ENCODE measurements at regions not wholly inside any gene's neighbourhood (a gene's known extent, or its start where the extent isn't known, plus 50 kb on each side); places are given as distances from the start of the nearest gene placed in this dataset.
"Not testable (repeated sequence)": the region's sequence is repeated elsewhere in the genome, so short reads cannot be mapped to it uniquely, and the experiment has no call there.

DNA sequence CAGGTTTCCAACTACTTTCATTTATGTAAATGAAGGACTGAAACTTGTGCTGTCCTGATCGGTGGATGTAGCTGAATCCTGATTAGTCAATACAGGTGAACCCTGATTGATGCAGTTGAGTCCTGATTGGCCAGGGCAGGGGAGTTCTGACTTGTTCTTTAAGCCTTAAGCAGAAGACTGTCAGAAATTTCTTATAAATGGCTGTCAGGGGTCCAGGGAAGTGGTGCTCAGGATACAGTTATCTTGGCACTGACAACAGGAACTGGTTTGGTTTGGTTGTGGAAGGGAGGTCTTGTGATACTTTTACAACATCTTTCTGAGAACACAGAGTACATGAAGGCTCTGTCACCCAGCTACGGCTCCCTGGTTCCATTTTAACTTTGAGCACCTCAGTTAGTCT lies 132.1 kb downstream of the KCNJ12 start:
- Mint-ChIP-seq H3K27ac (no peak overlapping the region), H3K4me1 (peaks cover 15 to 17% of the 10 kb centered on the region in 2 experiments), H3K9me3 (no peaks in the 10 kb centered on the region; a peak in 1 of 5 replicates), H3K36me3 (ENCODE audit: insufficient read depth in 1 of 3, low read depth in 3 of 3) (no peaks in the 10 kb centered on the region; a peak in 1 of 7 replicates), H3K4me3 (no peak overlapping the region), H3K27me3 (ENCODE audit: low read depth) (peaks cover 38% of the 10 kb centered on the region)
- no peaks in the 10 kb centered on the region for H3K79me2 ChIP-seq (ENCODE audit: insufficient read depth, low read length)
- no peak overlapping the region for H4K5ac ChIP-seq (ENCODE audit: insufficient read length, low read depth, low read length)
- H3K23ac ChIP-seq (ENCODE audit: insufficient read length, low read depth, low read length): no peak overlapping the region
- TF ChIP-seq, protein P1, sequence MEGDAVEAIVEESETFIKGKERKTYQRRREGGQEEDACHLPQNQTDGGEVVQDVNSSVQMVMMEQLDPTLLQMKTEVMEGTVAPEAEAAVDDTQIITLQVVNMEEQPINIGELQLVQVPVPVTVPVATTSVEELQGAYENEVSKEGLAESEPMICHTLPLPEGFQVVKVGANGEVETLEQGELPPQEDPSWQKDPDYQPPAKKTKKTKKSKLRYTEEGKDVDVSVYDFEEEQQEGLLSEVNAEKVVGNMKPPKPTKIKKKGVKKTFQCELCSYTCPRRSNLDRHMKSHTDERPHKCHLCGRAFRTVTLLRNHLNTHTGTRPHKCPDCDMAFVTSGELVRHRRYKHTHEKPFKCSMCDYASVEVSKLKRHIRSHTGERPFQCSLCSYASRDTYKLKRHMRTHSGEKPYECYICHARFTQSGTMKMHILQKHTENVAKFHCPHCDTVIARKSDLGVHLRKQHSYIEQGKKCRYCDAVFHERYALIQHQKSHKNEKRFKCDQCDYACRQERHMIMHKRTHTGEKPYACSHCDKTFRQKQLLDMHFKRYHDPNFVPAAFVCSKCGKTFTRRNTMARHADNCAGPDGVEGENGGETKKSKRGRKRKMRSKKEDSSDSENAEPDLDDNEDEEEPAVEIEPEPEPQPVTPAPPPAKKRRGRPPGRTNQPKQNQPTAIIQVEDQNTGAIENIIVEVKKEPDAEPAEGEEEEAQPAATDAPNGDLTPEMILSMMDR (conservative IDR thresholded peaks at IDR 0.05): no peak
- H3K23me2 ChIP-seq (ENCODE audit: insufficient read length, low read depth, low read length, poor library complexity, severe bottlenecking): no peaks in the 10 kb centered on the region
- no peak overlapping the region for H3T11ph ChIP-seq (ENCODE audit: low read length)
- no peak overlapping the region for H2BK20ac ChIP-seq (ENCODE audit: low read depth, low read length, poor library complexity, severe bottlenecking)
- no peak overlapping the region for H2BK5ac ChIP-seq (ENCODE audit: insufficient read length, low read length)
- H3K9me3 ChIP-seq (ENCODE audit: control insufficient read depth, low read depth, low read length): no peaks in the 10 kb centered on the region
- H2BK15ac ChIP-seq (ENCODE audit: low read depth, low read length): no peak overlapping the region
- no peak overlapping the region for H2BK120ac ChIP-seq (ENCODE audit: low read depth, low read length, poor library complexity, severe bottlenecking)
- no peak for DNase-seq
- no peaks in the 10 kb centered on the region for H4K20me1 ChIP-seq (ENCODE audit: control insufficient read depth, insufficient read depth, insufficient read length)
- no peak overlapping the region for H3K9ac ChIP-seq (ENCODE audit: extremely low read depth, insufficient read length, low read length)
- H3K4me1 ChIP-seq (ENCODE audit: insufficient read depth, low read length): no peaks in the 10 kb centered on the region
- H2BK12ac ChIP-seq (ENCODE audit: insufficient read length, low read depth, low read length): no peak overlapping the region
- H2AK5ac ChIP-seq (ENCODE audit: insufficient read length, low read length): no peak overlapping the region
- WGBS (ENCODE audit: extremely low coverage, insufficient read length, low lambda C conversion rate): no CpG with 5 or more reads among the region's 2 CpGs
- H3K27ac ChIP-seq (ENCODE audit: insufficient read length, low read depth, low read length): no peak overlapping the region
- H4K91ac ChIP-seq (ENCODE audit: insufficient read length, low read depth, low read length): no peak overlapping the region
- H3K4ac ChIP-seq (ENCODE audit: low read depth, low read length): no peak overlapping the region
- H2AFZ ChIP-seq (ENCODE audit: low read length): no peak overlapping the region
- no peak overlapping the region for H3K14ac ChIP-seq (ENCODE audit: insufficient read depth, low read length)
- no peak overlapping the region for H3K4me2 ChIP-seq (ENCODE audit: insufficient read depth, insufficient read length, low read length)
- H4K8ac ChIP-seq (replicated peaks; ENCODE audit: insufficient read length, low read depth, low read length): no peak overlapping the region
- H3K79me1 ChIP-seq (ENCODE audit: insufficient read depth, low read depth, low read length, poor library complexity, severe bottlenecking): no peaks in the 10 kb centered on the region
- no peak overlapping the region for H3K56ac ChIP-seq (ENCODE audit: insufficient read length, low read depth, low read length)
- H3K27me3 ChIP-seq (ENCODE audit: insufficient read depth, low read length): no peaks in the 10 kb centered on the region; the same call in 1 of the 2 replicates
- no peak overlapping the region for H3K18ac ChIP-seq (ENCODE audit: insufficient read length, low read depth, low read length)

DNA sequence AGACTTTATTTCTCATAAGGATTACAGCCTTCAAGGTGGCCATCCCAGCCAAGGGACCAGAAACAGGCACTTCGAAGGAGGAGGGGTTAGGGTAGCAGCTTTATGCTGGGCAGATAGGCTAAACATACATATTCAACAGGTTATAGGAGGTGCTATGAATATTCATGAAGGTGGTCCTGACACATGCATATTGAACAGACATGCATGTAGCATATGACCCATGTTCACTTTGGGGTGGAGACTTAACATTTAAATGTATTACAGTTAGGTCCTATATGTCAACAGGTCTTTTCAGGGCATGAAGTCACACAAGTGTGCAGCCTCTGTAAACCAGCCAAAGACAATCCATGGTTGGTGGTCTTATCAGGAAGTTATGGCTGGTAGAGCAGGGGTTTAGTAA lies 133.2 kb downstream of the KCNJ12 start:
- H3K27me3 Mint-ChIP-seq (ENCODE audit: low read depth): peaks cover 32% of the 10 kb centered on the region

More for the DNA sequence above, 133.2 kb downstream of the KCNJ12 start:
- H4K5ac ChIP-seq (ENCODE audit: insufficient read length, low read depth, low read length); H3K27me3 ChIP-seq (ENCODE audit: insufficient read depth, low read length); H3K14ac ChIP-seq (ENCODE audit: insufficient read depth, low read length); H3K23ac ChIP-seq (ENCODE audit: insufficient read length, low read depth, low read length); H2AK5ac ChIP-seq (ENCODE audit: insufficient read length, low read length); H3K4me1 ChIP-seq (ENCODE audit: insufficient read depth, low read length); H3K79me1 ChIP-seq (ENCODE audit: insufficient read depth, low read depth, low read length, poor library complexity, severe bottlenecking); H3T11ph ChIP-seq (ENCODE audit: low read length); H3K4me2 ChIP-seq (ENCODE audit: insufficient read depth, insufficient read length, low read length); H2BK20ac ChIP-seq (ENCODE audit: low read depth, low read length, poor library complexity, severe bottlenecking); H3K36me3 Mint-ChIP-seq (ENCODE audit: insufficient read depth in 1 of 3, low read depth in 3 of 3); H3K18ac ChIP-seq (ENCODE audit: insufficient read length, low read depth, low read length); H4K91ac ChIP-seq (ENCODE audit: insufficient read length, low read depth, low read length); H4K8ac ChIP-seq (replicated peaks; ENCODE audit: insufficient read length, low read depth, low read length); H2AFZ ChIP-seq (ENCODE audit: low read length); DNase-seq; H2BK12ac ChIP-seq (ENCODE audit: insufficient read length, low read depth, low read length); H2BK120ac ChIP-seq (ENCODE audit: low read depth, low read length, poor library complexity, severe bottlenecking); H3K79me2 ChIP-seq (ENCODE audit: insufficient read depth, low read length); H3K23me2 ChIP-seq (ENCODE audit: insufficient read length, low read depth, low read length, poor library complexity, severe bottlenecking); H3K4me3 Mint-ChIP-seq; H3K27ac ChIP-seq (ENCODE audit: insufficient read length, low read depth, low read length); H3K56ac ChIP-seq (ENCODE audit: insufficient read length, low read depth, low read length); H3K9me3 Mint-ChIP-seq; H3K9ac ChIP-seq (ENCODE audit: extremely low read depth, insufficient read length, low read length); H3K9me3 ChIP-seq (ENCODE audit: control insufficient read depth, low read depth, low read length); H3K27ac Mint-ChIP-seq; H2BK5ac ChIP-seq (ENCODE audit: insufficient read length, low read length); H2BK15ac ChIP-seq (ENCODE audit: low read depth, low read length); H4K20me1 ChIP-seq (ENCODE audit: control insufficient read depth, insufficient read depth, insufficient read length); H3K4ac ChIP-seq (ENCODE audit: low read depth, low read length): not testable (repeated sequence)
- no CpG with 5 or more reads among the region's 1 CpG for WGBS (ENCODE audit: extremely low coverage, insufficient read length, low lambda C conversion rate)
- peaks cover 23 to 24% of the 10 kb centered on the region in 2 experiments for H3K4me1 Mint-ChIP-seq

All from H9 (cell line).